Astrocyte (in vitro differentiated cells and primary cell): ENCODE measurements at regions not wholly inside any gene's neighbourhood (a gene's known extent, or its start where the extent isn't known, plus 50 kb on each side); places are given as distances from the start of the nearest gene placed in this dataset.
A peak's percentile ranks its signal among the peaks of the same experiment; 100 is the strongest.

Source experiments
- DNase-seq: peaks from one replicate; pipeline ENCODE4 v3.0.0-alpha.2; 2010; ENCODE audit warnings: low read depth
- FAIRE-seq: peaks from 2 replicates; lab custom pipeline; 2011; peaks lifted over from hg19 to GRCh38; lab: Jason Lieb, UNC
- H2AFZ ChIP-seq: 2 replicates; pipeline ENCODE4 v1.6.0; 2012; ENCODE audit warnings: low read depth, low read length, inconsistent platforms
- H3K27ac ChIP-seq: 2 replicates; pipeline ENCODE4 v1.5.1; 2011; ENCODE audit warnings: low read depth, low read length, inconsistent platforms
- H3K27me3 ChIP-seq: 2 replicates; pipeline ENCODE4 v1.6.0; 2011; ENCODE audit warnings: low read length, inconsistent platforms; ENCODE audit not compliant: insufficient read depth
- H3K36me3 ChIP-seq: 2 replicates; pipeline ENCODE4 v1.5.1; 2011; ENCODE audit warnings: low read length, inconsistent platforms; ENCODE audit not compliant: insufficient read depth
- H3K4me1 ChIP-seq: 2 replicates; pipeline ENCODE4 v1.5.1; 2011; ENCODE audit warnings: low read length, inconsistent platforms; ENCODE audit not compliant: insufficient read depth
- H3K4me2 ChIP-seq: 2 replicates; pipeline ENCODE4 v1.6.0; 2012; ENCODE audit warnings: low read length, inconsistent platforms
- H3K4me3 ChIP-seq: 2 replicates; pipeline ENCODE4 v1.5.1; 2011; ENCODE audit warnings: low read depth, mild to moderate bottlenecking, low read length, inconsistent platforms; ENCODE audit not compliant: insufficient read depth
- H3K79me2 ChIP-seq: 2 replicates; pipeline ENCODE4 v1.6.0; 2012; ENCODE audit warnings: mild to moderate bottlenecking, low read length, inconsistent platforms; ENCODE audit not compliant: insufficient read depth
- H3K9ac ChIP-seq: 2 replicates; pipeline ENCODE4 v1.6.0; 2012; ENCODE audit warnings: mild to moderate bottlenecking, low read length, inconsistent platforms
- H3K9me3 ChIP-seq: 2 replicates; pipeline ENCODE4 v1.5.1; 2012; ENCODE audit warnings: low read depth, mild to moderate bottlenecking, low read length, inconsistent platforms; ENCODE audit not compliant: insufficient read depth
- H4K20me1 ChIP-seq: 2 replicates; pipeline ENCODE4 v1.6.0; 2012; ENCODE audit warnings: low read length, inconsistent platforms; ENCODE audit not compliant: insufficient read depth
- H3K27ac Mint-ChIP-seq: one replicate; pipeline ENCODE4 v1.8.0; 2021; ENCODE audit warnings: mild to moderate bottlenecking, mixed read lengths; ENCODE audit not compliant: unreplicated experiment
- H3K27me3 Mint-ChIP-seq: one replicate; pipeline ENCODE4 v1.8.0; 2021; ENCODE audit warnings: low read depth, mixed read lengths; ENCODE audit not compliant: unreplicated experiment
- H3K36me3 Mint-ChIP-seq: one replicate; pipeline ENCODE4 v1.8.0; 2021; ENCODE audit warnings: low read depth, mixed read lengths; ENCODE audit not compliant: unreplicated experiment
- H3K4me1 Mint-ChIP-seq: one replicate; pipeline ENCODE4 v1.8.0; 2021; ENCODE audit warnings: low read depth, mixed read lengths; ENCODE audit not compliant: unreplicated experiment
- H3K4me3 Mint-ChIP-seq: one replicate; pipeline ENCODE4 v1.8.0; 2021; ENCODE audit warnings: mild to moderate bottlenecking, moderate library complexity, mixed read lengths; ENCODE audit not compliant: unreplicated experiment
- H3K9me3 Mint-ChIP-seq: one replicate; pipeline ENCODE4 v1.8.0; 2021; ENCODE audit warnings: mild to moderate bottlenecking, mixed read lengths; ENCODE audit not compliant: unreplicated experiment
- EZH2 ChIP-seq: IDR thresholded peaks from 2 replicates; pipeline ENCODE4 v1.6.1; 2012; ENCODE audit warnings: mild to moderate bottlenecking, low read length, inconsistent platforms; ENCODE audit not compliant: insufficient read depth
- TF ChIP-seq, protein P1 (sequence below): IDR thresholded peaks from 2 replicates; pipeline ENCODE4 v1.5.1; 2011; ENCODE audit warnings: low read depth, mild to moderate bottlenecking, inconsistent platforms, low read length, moderate library complexity; ENCODE audit not compliant: insufficient read depth

DNA sequence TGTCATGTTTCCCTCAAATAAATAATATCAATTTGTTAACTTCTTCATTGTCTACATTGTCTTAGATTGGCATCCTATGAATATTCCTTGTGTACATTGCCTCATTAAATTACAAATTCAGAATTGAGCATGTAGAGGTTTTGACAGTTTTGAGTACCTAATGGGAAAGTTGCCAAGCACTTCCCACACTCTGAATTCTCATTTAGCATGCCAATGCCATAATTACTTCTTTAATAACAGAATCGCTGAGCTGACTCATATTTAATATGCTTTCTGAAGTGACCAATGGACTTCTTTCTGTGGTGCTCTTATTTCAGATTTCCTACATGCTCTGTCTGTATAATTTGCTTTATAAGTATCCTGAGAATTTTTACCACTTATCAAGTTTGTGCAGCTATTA is 114.4 kb upstream of the NOL4 start:
- Histone ChIP-seq H4K20me1 (no peaks in the 10 kb centered on the region), H2AFZ (no peak overlapping the region), H3K36me3 (no peaks in the 10 kb centered on the region), H3K79me2 (no peaks in the 10 kb centered on the region), H3K27ac (no peak overlapping the region), H3K4me3 (no peak overlapping the region), H3K9me3 (no peaks in the 10 kb centered on the region), H3K4me1 (peaks cover 8% of the 10 kb centered on the region), H3K4me2 (no peak overlapping the region), H3K9ac (no peak overlapping the region), H3K27me3 (no peaks in the 10 kb centered on the region)
- H3K4me1 Mint-ChIP-seq: peaks cover 16% of the 10 kb centered on the region
- no peaks in the 10 kb centered on the region for H3K27me3 Mint-ChIP-seq
- DNase-seq: no peak
- no peak overlapping the region for H3K4me3 Mint-ChIP-seq
- no peak overlapping the region for H3K27ac Mint-ChIP-seq
- no peak for FAIRE-seq
- no peaks in the 10 kb centered on the region for H3K9me3 Mint-ChIP-seq
- H3K36me3 Mint-ChIP-seq: no peaks in the 10 kb centered on the region
- TF ChIP-seq, protein P1, sequence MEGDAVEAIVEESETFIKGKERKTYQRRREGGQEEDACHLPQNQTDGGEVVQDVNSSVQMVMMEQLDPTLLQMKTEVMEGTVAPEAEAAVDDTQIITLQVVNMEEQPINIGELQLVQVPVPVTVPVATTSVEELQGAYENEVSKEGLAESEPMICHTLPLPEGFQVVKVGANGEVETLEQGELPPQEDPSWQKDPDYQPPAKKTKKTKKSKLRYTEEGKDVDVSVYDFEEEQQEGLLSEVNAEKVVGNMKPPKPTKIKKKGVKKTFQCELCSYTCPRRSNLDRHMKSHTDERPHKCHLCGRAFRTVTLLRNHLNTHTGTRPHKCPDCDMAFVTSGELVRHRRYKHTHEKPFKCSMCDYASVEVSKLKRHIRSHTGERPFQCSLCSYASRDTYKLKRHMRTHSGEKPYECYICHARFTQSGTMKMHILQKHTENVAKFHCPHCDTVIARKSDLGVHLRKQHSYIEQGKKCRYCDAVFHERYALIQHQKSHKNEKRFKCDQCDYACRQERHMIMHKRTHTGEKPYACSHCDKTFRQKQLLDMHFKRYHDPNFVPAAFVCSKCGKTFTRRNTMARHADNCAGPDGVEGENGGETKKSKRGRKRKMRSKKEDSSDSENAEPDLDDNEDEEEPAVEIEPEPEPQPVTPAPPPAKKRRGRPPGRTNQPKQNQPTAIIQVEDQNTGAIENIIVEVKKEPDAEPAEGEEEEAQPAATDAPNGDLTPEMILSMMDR: no peak
- no peak for TF ChIP-seq EZH2

DNA sequence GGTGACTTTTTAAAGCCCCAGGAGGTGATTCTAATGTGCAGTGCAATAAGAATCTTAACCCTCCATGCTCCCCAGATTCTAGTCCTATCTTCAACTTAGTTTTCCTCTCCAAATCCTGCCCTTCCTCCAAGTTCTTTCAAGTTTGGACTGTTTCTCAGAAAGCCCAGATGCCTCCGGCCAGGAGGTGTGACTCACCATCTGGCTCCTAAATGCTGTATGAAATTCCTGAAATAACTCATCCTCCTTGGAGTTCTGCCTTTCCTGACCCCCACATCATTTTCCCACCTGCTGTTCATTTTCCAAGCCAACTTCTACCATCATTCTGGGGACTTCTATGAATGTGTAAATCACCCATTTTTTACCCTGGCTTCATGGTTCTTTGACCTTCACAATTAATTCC is 118.2 kb upstream of the NOL4 start:
- Histone ChIP-seq H3K9ac (no peak overlapping the region), H4K20me1 (no peaks in the 10 kb centered on the region), H3K4me1 (peaks cover 12% of the 10 kb centered on the region), H3K9me3 (no peaks in the 10 kb centered on the region), H3K27me3 (no peaks in the 10 kb centered on the region), H2AFZ (no peak overlapping the region), H3K4me3 (no peak overlapping the region), H3K27ac (no peak overlapping the region), H3K4me2 (peak overlapping the region; percentile 31), H3K79me2 (no peaks in the 10 kb centered on the region), H3K36me3 (no peaks in the 10 kb centered on the region)
- no peaks in the 10 kb centered on the region for H3K9me3 Mint-ChIP-seq
- H3K36me3 Mint-ChIP-seq: no peaks in the 10 kb centered on the region
- H3K4me1 Mint-ChIP-seq: peaks cover 27% of the 10 kb centered on the region
- no peak overlapping the region for H3K4me3 Mint-ChIP-seq
- DNase-seq (peak; percentile 84), FAIRE-seq (no peak)
- no peak for TF ChIP-seq EZH2
- TF ChIP-seq, protein P1: no peak
- H3K27ac Mint-ChIP-seq: peak overlapping the region; percentile 35
- H3K27me3 Mint-ChIP-seq: no peaks in the 10 kb centered on the region

DNA sequence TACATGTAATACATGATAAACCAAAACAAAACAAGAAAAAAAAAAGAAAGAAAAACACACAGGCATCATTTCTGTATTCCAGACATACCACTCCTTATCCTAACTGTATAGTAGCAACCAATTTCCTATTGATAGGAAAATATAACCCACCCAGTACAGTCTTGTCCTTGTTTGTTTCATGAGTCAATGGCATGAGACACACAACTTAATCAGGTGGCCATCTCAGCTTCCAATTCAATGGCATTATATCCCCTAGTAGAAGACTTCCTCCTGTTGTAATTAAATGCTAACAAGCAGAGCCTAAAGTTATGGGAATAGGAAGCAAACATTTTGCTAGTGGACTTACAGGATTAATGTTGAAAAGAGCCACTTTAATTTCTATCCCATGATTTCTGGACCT is 121.0 kb upstream of the NOL4 start:
- H3K4me1 Mint-ChIP-seq: peaks cover 27% of the 10 kb centered on the region
- H3K36me3 Mint-ChIP-seq: no peaks in the 10 kb centered on the region
- Histone ChIP-seq H3K36me3 (no peaks in the 10 kb centered on the region), H3K27ac (no peak overlapping the region), H3K4me2 (no peak overlapping the region), H3K9ac (no peak overlapping the region), H3K79me2 (no peaks in the 10 kb centered on the region), H4K20me1 (no peaks in the 10 kb centered on the region), H2AFZ (no peak overlapping the region), H3K9me3 (no peaks in the 10 kb centered on the region), H3K4me1 (peaks cover 12% of the 10 kb centered on the region), H3K4me3 (no peak overlapping the region), H3K27me3 (no peaks in the 10 kb centered on the region)
- H3K27ac Mint-ChIP-seq: no peak overlapping the region
- H3K9me3 Mint-ChIP-seq: peaks cover 3% of the 10 kb centered on the region
- TF ChIP-seq, protein P1: no peak
- no peak for TF ChIP-seq EZH2
- no peak for FAIRE-seq
- DNase-seq: no peak
- H3K27me3 Mint-ChIP-seq: no peaks in the 10 kb centered on the region
- no peak overlapping the region for H3K4me3 Mint-ChIP-seq
